ENCODE measurements at regions not wholly inside any gene's neighbourhood (a gene's known extent, or its start where the extent isn't known, plus 50 kb on each side); places are given as distances from the start of the nearest gene placed in this dataset.
"Not testable (repeated sequence)": the region's sequence is repeated elsewhere in the genome, so short reads cannot be mapped to it uniquely, and the experiment has no call there.

GRCh38 chr2:161068670-161069069 lies 91.6 kb upstream of the TANK start:
- no peaks in the 10 kb centered on the region for H3K27me3 Mint-ChIP-seq (ENCODE audit: low read depth)
- H3K9me3 Mint-ChIP-seq = peaks cover 1% of the 10 kb centered on the region
- no peak overlapping the region for H3K4me3 Mint-ChIP-seq
- no peak overlapping the region for H3K27ac Mint-ChIP-seq
- no peak for TF ChIP-seq CTCF (IDR thresholded peaks at IDR 0.05; ENCODE audit: unreplicated experiment)
- DNase-seq (ENCODE audit: low spot score in 2 of 2, unreplicated experiment in 2 of 2) = no peak
- no peaks in the 10 kb centered on the region for H3K36me3 Mint-ChIP-seq
- peaks cover 14% of the 10 kb centered on the region for H3K4me1 Mint-ChIP-seq

- no peaks in the 10 kb centered on the region for H3K27me3 Mint-ChIP-seq (ENCODE audit: low read depth)
- TF ChIP-seq CTCF (IDR thresholded peaks at IDR 0.05; ENCODE audit: unreplicated experiment) = no peak
- H3K9me3 Mint-ChIP-seq = peaks cover 5% of the 10 kb centered on the region
- no peak for DNase-seq (ENCODE audit: low spot score in 2 of 2, unreplicated experiment in 2 of 2)
- H3K4me1 Mint-ChIP-seq = peaks cover 12% of the 10 kb centered on the region
- no peak overlapping the region for H3K27ac Mint-ChIP-seq
- no peak overlapping the region for H3K4me3 Mint-ChIP-seq
- no peaks in the 10 kb centered on the region for H3K36me3 Mint-ChIP-seq
Observed at GRCh38 chr2:161070693-161071479, 89.3 kb upstream of the TANK start.

- H3K27ac Mint-ChIP-seq; H3K36me3 Mint-ChIP-seq; H3K4me3 Mint-ChIP-seq; H3K27me3 Mint-ChIP-seq (ENCODE audit: low read depth); H3K9me3 Mint-ChIP-seq; DNase-seq (ENCODE audit: low spot score in 2 of 2, unreplicated experiment in 2 of 2): not testable (repeated sequence)
- peaks cover 12% of the 10 kb centered on the region for H3K4me1 Mint-ChIP-seq
Observed at GRCh38 chr2:161072436-161072835, 87.8 kb upstream of the TANK start.

- no peak for TF ChIP-seq CTCF (IDR thresholded peaks at IDR 0.05; ENCODE audit: unreplicated experiment)
- no peaks in the 10 kb centered on the region for H3K27me3 Mint-ChIP-seq (ENCODE audit: low read depth)
- H3K9me3 Mint-ChIP-seq = peaks cover 5% of the 10 kb centered on the region
- H3K36me3 Mint-ChIP-seq = no peaks in the 10 kb centered on the region
- no peak overlapping the region for H3K4me3 Mint-ChIP-seq
- H3K27ac Mint-ChIP-seq = no peak overlapping the region
- peaks cover 8% of the 10 kb centered on the region for H3K4me1 Mint-ChIP-seq
- DNase-seq (ENCODE audit: low spot score in 2 of 2, unreplicated experiment in 2 of 2) = no peak
Observed at GRCh38 chr2:161075701-161076100, 84.5 kb upstream of the TANK start.

GRCh38 chr2:161076936-161077335 lies 83.3 kb upstream of the TANK start:
- no peaks in the 10 kb centered on the region for H3K36me3 Mint-ChIP-seq
- H3K9me3 Mint-ChIP-seq = peaks cover 6% of the 10 kb centered on the region
- no peak for DNase-seq (ENCODE audit: low spot score in 2 of 2, unreplicated experiment in 2 of 2)
- H3K4me1 Mint-ChIP-seq = peaks cover 8% of the 10 kb centered on the region
- no peak for TF ChIP-seq CTCF (IDR thresholded peaks at IDR 0.05; ENCODE audit: unreplicated experiment)
- no peak overlapping the region for H3K4me3 Mint-ChIP-seq
- no peak overlapping the region for H3K27ac Mint-ChIP-seq
- no peaks in the 10 kb centered on the region for H3K27me3 Mint-ChIP-seq (ENCODE audit: low read depth)

- no peak overlapping the region for H3K27ac Mint-ChIP-seq
- no peak for TF ChIP-seq CTCF (IDR thresholded peaks at IDR 0.05; ENCODE audit: unreplicated experiment)
- H3K4me3 Mint-ChIP-seq = no peak overlapping the region
- no peaks in the 10 kb centered on the region for H3K27me3 Mint-ChIP-seq (ENCODE audit: low read depth)
- H3K4me1 Mint-ChIP-seq = peaks cover 8% of the 10 kb centered on the region
- H3K9me3 Mint-ChIP-seq = peaks cover 8% of the 10 kb centered on the region
- DNase-seq (ENCODE audit: low spot score in 2 of 2, unreplicated experiment in 2 of 2) = no peak
- H3K36me3 Mint-ChIP-seq = no peaks in the 10 kb centered on the region
Observed at GRCh38 chr2:161077367-161078210, 82.6 kb upstream of the TANK start.
